ENCODE measurements at regions not wholly inside any gene's neighbourhood (a gene's known extent, or its start where the extent isn't known, plus 50 kb on each side); places are given as distances from the start of the nearest gene placed in this dataset.

DNA sequence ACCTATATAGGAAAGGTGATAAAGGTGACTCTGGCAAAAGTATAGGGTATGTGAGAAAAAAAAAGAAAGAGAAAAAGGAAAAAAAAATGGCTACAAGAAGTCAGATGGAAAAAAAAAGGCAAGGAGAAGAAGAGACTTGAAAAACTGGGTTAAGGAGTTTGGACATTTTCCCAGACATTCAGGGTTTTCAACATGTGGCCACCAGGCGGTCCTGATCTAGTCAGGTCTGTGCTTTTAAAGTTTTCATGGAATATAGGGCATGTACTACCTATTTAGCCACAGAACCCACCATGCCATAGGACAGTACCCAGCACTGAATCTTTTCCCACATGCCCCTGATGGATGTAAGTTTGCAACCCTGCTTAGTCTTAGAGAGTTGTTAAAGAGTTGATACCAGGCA lies 433.7 kb downstream of the MAFB start:
- H3K36me3 ChIP-seq, result no peaks in the 10 kb centered on the region
- peaks cover 0 to 11% (median 0%) of the 10 kb centered on the region in 11 donors for H3K9me3 ChIP-seq
- WGBS, 2 donors, result 50 to 95% methylated on average over 1 of the region's 1 CpG
- no peak for ATAC-seq
- DNase-seq, result no peak
- TF ChIP-seq, protein P1, sequence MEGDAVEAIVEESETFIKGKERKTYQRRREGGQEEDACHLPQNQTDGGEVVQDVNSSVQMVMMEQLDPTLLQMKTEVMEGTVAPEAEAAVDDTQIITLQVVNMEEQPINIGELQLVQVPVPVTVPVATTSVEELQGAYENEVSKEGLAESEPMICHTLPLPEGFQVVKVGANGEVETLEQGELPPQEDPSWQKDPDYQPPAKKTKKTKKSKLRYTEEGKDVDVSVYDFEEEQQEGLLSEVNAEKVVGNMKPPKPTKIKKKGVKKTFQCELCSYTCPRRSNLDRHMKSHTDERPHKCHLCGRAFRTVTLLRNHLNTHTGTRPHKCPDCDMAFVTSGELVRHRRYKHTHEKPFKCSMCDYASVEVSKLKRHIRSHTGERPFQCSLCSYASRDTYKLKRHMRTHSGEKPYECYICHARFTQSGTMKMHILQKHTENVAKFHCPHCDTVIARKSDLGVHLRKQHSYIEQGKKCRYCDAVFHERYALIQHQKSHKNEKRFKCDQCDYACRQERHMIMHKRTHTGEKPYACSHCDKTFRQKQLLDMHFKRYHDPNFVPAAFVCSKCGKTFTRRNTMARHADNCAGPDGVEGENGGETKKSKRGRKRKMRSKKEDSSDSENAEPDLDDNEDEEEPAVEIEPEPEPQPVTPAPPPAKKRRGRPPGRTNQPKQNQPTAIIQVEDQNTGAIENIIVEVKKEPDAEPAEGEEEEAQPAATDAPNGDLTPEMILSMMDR (IDR thresholded peaks at IDR 0.05), result peak in 4 of 9 donors; percentile 11 to 31 (median 17)
- intact Hi-C loops (cut with DNase I), result loop anchor here in 2 of 10 donors (5.0 to 10.0 kb wide), 2 partner anchors 371 to 432 kb away; partner anchors contain the start of gene MAFB (in 1 of the 2)
- H3K4me3 ChIP-seq, result no peak overlapping the region
- H3K27ac ChIP-seq, result no peak overlapping the region
- peaks cover 0 to 6% (median 0%) of the 10 kb centered on the region in 9 donors for H3K4me1 ChIP-seq
- H3K27me3 ChIP-seq, result peaks cover 0 to 6% (median 0%) of the 10 kb centered on the region in 7 donors

DNA sequence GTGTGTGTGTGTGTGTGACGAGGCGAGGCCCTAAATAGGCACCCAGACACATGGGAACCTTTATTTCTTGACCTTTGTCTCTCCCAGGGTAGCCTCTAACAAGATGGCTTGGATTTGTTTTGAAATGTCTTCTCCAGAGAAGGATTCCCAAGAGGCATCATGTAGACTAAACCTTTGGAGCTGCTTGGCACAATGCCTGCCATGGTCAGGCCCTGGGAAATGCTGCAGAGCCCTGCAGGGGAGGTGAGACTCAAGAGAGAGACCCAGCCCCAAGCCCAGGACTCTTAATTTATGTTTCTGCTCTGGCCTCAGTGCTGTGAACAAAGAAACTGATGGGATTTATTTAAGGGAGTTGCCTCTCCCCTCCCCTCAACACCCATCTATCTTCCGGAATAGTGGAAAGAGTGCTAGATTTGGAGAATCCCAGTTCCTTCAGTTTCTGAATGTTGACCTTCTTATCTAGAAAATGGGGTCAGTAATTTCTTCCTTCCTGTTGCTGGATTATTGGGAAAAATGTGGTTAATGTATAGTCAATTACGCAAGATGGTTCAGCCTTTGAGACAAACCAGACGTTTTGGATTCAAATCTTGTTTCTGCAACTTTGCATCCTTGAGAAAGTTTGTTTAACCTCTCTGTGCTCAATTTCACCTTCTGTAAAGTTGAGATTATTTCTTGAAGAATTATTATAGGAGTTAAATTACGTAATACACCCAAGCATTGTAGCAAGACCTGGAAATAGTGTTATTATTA lies 434.8 kb downstream of the MAFB start:
- peaks cover 0 to 11% (median 0%) of the 10 kb centered on the region in 11 donors for H3K9me3 ChIP-seq
- no peak overlapping the region for H3K4me3 ChIP-seq
- intact Hi-C loops (cut with DNase I), result loop anchor here in 3 of 10 donors (5.0 to 10.0 kb wide), 2 partner anchors 367 to 369 kb away; no protein-coding TSS in a partner anchor
- H3K36me3 ChIP-seq, result no peaks in the 10 kb centered on the region
- no peak overlapping the region for H3K27ac ChIP-seq
- WGBS, 2 donors, result 58 to 74% methylated on average over 6 of the region's 6 CpGs
- TF ChIP-seq, protein P1 (IDR thresholded peaks at IDR 0.05), result no peak
- H3K4me1 ChIP-seq, result peaks cover 0 to 6% (median 0%) of the 10 kb centered on the region in 9 donors
- DNase-seq (peak in 1 of 2 donors; percentile 34), ATAC-seq (peak in 5 of 8 donors; percentile 16 to 31 (median 18))
- peaks cover 0 to 6% (median 0%) of the 10 kb centered on the region in 7 donors for H3K27me3 ChIP-seq

DNA sequence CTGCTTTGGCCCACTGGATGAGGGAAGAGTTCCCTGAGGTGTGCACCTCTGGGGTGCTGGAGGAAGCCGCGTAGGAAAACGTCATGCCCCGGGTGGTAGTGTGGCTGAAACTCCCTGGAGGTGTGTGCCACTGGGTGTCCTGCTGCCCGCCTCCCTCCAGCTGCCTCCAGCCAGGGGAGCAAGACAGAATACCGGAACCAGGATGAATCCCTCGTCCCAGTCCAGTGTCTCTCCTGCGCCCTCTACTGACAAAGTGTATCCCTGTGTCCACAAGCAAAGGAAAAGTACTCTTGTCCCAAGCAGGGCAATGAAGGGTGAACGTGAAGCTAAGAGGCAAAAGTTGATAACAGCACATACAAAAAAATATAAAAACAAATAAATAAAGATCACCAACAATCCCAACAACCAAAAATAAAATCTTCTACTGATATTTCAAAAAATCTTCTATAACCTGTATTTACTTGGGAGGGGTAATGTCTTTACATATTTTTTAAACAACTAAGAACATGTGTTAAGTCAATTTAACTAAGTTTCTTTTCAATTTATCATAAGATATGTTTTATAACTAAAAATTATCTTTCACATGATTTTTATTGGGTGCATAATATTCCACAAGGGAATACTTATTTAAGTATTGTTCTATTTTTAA lies 437.6 kb downstream of the MAFB start:
- no peak for DNase-seq
- no peak overlapping the region for H3K27ac ChIP-seq
- 59 to 77% methylated on average over 9 of the region's 9 CpGs for WGBS, 2 donors
- TF ChIP-seq, protein P1 (IDR thresholded peaks at IDR 0.05), result peak in 7 of 9 donors; percentile 25 to 55 (median 39)
- peaks cover 0 to 11% (median 0%) of the 10 kb centered on the region in 11 donors for H3K9me3 ChIP-seq
- peaks cover 0 to 6% (median 0%) of the 10 kb centered on the region in 7 donors for H3K27me3 ChIP-seq
- H3K4me1 ChIP-seq, result peaks cover 0 to 6% (median 0%) of the 10 kb centered on the region in 9 donors
- intact Hi-C loops (cut with DNase I), result loop anchor here in 3 of 10 donors (5.0 to 10.0 kb wide), 2 partner anchors 364 to 367 kb away; no protein-coding TSS in a partner anchor
- H3K4me3 ChIP-seq, result no peak overlapping the region
- no peak for ATAC-seq
- H3K36me3 ChIP-seq, result no peaks in the 10 kb centered on the region

DNA sequence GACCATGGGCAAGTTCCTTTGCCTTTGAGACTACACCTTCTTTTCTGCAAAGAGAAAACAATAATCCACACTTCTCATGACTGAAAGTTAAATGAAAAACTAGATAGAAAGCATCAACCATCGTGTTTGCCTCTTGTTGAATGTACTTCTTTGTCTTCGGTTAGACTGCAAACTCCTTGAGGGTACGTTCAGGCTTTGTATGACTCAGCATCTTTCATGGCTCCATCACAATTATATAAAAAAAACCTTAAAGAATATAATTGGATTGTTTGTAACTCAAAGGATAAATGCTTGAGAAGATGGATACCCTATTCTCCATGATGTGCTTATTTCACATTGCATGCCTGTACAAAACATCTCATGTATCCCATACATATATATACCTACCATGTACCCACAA lies 439.2 kb downstream of the MAFB start:
- TF ChIP-seq, protein P1 (IDR thresholded peaks at IDR 0.05), result no peak
- H3K27me3 ChIP-seq, result peaks cover 0 to 3% (median 0%) of the 10 kb centered on the region in 7 donors
- ATAC-seq, result no peak
- no peak for DNase-seq
- H3K36me3 ChIP-seq, result no peaks in the 10 kb centered on the region
- peaks cover 0 to 11% (median 0%) of the 10 kb centered on the region in 11 donors for H3K9me3 ChIP-seq
- H3K27ac ChIP-seq, result no peak overlapping the region
- intact Hi-C loops (cut with DNase I), result loop anchor here in 4 of 10 donors (5.0 to 10.0 kb wide), 3 partner anchors 363 to 1237 kb away; no protein-coding TSS in a partner anchor
- peaks cover 0 to 1% (median 0%) of the 10 kb centered on the region in 9 donors for H3K4me1 ChIP-seq
- WGBS, 2 donors, result 88 to 94% methylated on average over 3 of the region's 3 CpGs
- H3K4me3 ChIP-seq, result no peak overlapping the region
